K562 (cell line): ENCODE measurements at regions not wholly inside any gene's neighbourhood (a gene's known extent, or its start where the extent isn't known, plus 50 kb on each side); places are given as distances from the start of the nearest gene placed in this dataset.

Experiments used
- ATAC-seq: fragments of 200-7000 bp; cut with Tn5 transposase; 3 replicates; pipeline ENCODE4 v1.9.1; 2020; ENCODE audit warnings: moderate library complexity
- BruUV-seq: library from RNA; stranded (reverse); fragments of 400-500 nt; replicated peaks from 2 replicates; lab custom pipeline; 2021; lab: Mats Ljungman, UMichigan
- CTCF ChIA-PET: fragments of 300-600 bp; formaldehyde crosslinking; extraction: SDS; loops from one replicate; lab custom pipeline; 2021; ENCODE audit warnings: low intra/inter-chr PET ratio; lab: Yijun Ruan, JAX
- POLR2A ChIA-PET: fragments of 300-600, 350-650 bp; sonication (Branson Sonifier 250); formaldehyde crosslinking; extraction: SDS; loops from one replicate; lab custom pipeline; 2021; ENCODE audit warnings: antibody characterized with exemption, inconsistent platforms; lab: Yijun Ruan, JAX
- DNase-seq, 4 experiments: peaks; one replicate each; pipeline versions ENCODE4 v3.0.0 to v3.0.0-alpha.2; 2011 to 2018; ENCODE audit warnings: low spot score in 3 of 4, mixed read lengths in 3 of 4; ENCODE audit errors: extremely low read depth in 1 of 4
- FAIRE-seq: peaks from 2 replicates; lab custom pipeline; 2011; peaks lifted over from hg19 to GRCh38; lab: Jason Lieb, UNC
- H2AFZ ChIP-seq: 2 replicates; pipeline ENCODE4 v1.6.0; 2011; ENCODE audit warnings: low read depth, low read length, control low read depth, inconsistent platforms
- H3K27ac ChIP-seq: fragments of 200-600 bp; 3 replicates; pipeline ENCODE4 v1.8.0; 2011; ENCODE audit warnings: low read depth, mild to moderate bottlenecking, control low read depth, inconsistent platforms, low read length, moderate library complexity, mixed read lengths; ENCODE audit errors: extremely low read depth
- H3K27me3 ChIP-seq, 2 experiments: fragments of 300-600 bp in 1 of 2; 2 replicates in 1 of 2; 3 replicates in 1 of 2; pipeline versions ENCODE4 v1.6.0 to v1.8.0; 2011; ENCODE audit warnings: inconsistent platforms in 2 of 2, low read length in 2 of 2, mild to moderate bottlenecking in 1 of 2, mixed read lengths in 1 of 2, moderate library complexity in 1 of 2; ENCODE audit not compliant: control insufficient read depth in 2 of 2, insufficient read depth in 2 of 2
- H3K36me3 ChIP-seq: fragments of 300-600 bp; 3 replicates; pipeline ENCODE4 v1.8.0; 2011; ENCODE audit warnings: mild to moderate bottlenecking, low read length, inconsistent platforms; ENCODE audit not compliant: control insufficient read depth, insufficient read depth
- H3K4me1 ChIP-seq, 2 experiments: fragments of 200-600 bp in 1 of 2; replicated peaks in 1 of 2; 2 replicates in 1 of 2; 3 replicates in 1 of 2; pipeline versions ENCODE4 v1.5.1 to v1.8.0; 2011; ENCODE audit warnings: inconsistent platforms in 2 of 2, low read length in 2 of 2, mild to moderate bottlenecking in 1 of 2, mixed read lengths in 1 of 2, moderate library complexity in 1 of 2; ENCODE audit not compliant: control insufficient read depth in 2 of 2, insufficient read depth in 2 of 2
- H3K4me2 ChIP-seq: 2 replicates; pipeline ENCODE4 v1.6.1; 2011; ENCODE audit warnings: low read length, control low read depth, inconsistent platforms, mixed read lengths; ENCODE audit not compliant: insufficient read depth
- H3K4me3 ChIP-seq: fragments of 200-600 bp; sonication (generic), shearing (Covaris generic); 2 replicates; pipeline ENCODE4 v1.5.1; 2016; ENCODE audit warnings: control low read depth, inconsistent platforms
- H3K79me2 ChIP-seq: fragments of 200-600 bp; 3 replicates; pipeline ENCODE4 v1.8.0; 2011; ENCODE audit warnings: low read length, inconsistent platforms; ENCODE audit not compliant: control insufficient read depth, insufficient read depth
- H3K9ac ChIP-seq, 2 experiments: 2 replicates each; pipeline versions ENCODE4 v1.6.0 to v1.6.1; 2011; ENCODE audit warnings: low read depth in 2 of 2, low read length in 2 of 2, control low read depth in 1 of 2, inconsistent platforms in 1 of 2, mild to moderate bottlenecking in 1 of 2, mixed read lengths in 1 of 2; ENCODE audit not compliant: insufficient read depth in 1 of 2
- H3K9me1 ChIP-seq: one replicate; pipeline ENCODE4 v1.6.0; 2011; ENCODE audit warnings: inconsistent platforms, mild to moderate bottlenecking, low read length, moderate library complexity; ENCODE audit not compliant: control insufficient read depth, insufficient read depth
- H3K9me3 ChIP-seq: replicated peaks from 2 replicates; pipeline ENCODE4 v1.5.1; 2011; ENCODE audit warnings: low read depth, low read length, inconsistent platforms; ENCODE audit not compliant: control insufficient read depth, insufficient read depth
- H4K20me1 ChIP-seq: replicated peaks from 2 replicates; pipeline ENCODE4 v1.6.1; 2011; ENCODE audit warnings: low read length, inconsistent platforms, mixed read lengths; ENCODE audit not compliant: control insufficient read depth, insufficient read depth
- ESRRB ChIP-seq: fragments of 250-450 bp; sonication (Bioruptor Pico); IDR thresholded peaks from 2 replicates; pipeline ENCODE4 v1.5.0; 2020; ENCODE audit warnings: mild to moderate bottlenecking, moderate library complexity, borderline replicate concordance
- HMBOX1 ChIP-seq: sonication (generic); IDR thresholded peaks from 2 replicates; pipeline ENCODE4 v1.6.1; 2016
- HNRNPK ChIP-seq: fragments of 200-400 bp; formaldehyde crosslinking; IDR thresholded peaks from one replicate; pipeline ENCODE4 v1.6.1; 2018; ENCODE audit warnings: mild to moderate bottlenecking, low read depth, low read length; ENCODE audit not compliant: poor library complexity, severe bottlenecking
- HNRNPL ChIP-seq: fragments of 200-400 bp; formaldehyde crosslinking; IDR thresholded peaks from 2 replicates; pipeline ENCODE4 v1.6.1; 2017; ENCODE audit warnings: low read depth, mild to moderate bottlenecking, low read length
- LCOR ChIP-seq: sonication (generic); formaldehyde crosslinking; IDR thresholded peaks from 2 replicates; pipeline ENCODE4 v1.8.0; 2022; ENCODE audit warnings: mild to moderate bottlenecking, missing genetic modification reagents
- MAFG ChIP-seq: fragments of 450-650 bp; conservative IDR thresholded peaks from 2 replicates; pipeline ENCODE4 v1.6.1; 2016; ENCODE audit warnings: missing genetic modification characterization, missing compliant biosample characterization
- MBD1 ChIP-seq: fragments of 250-450 bp; sonication (Bioruptor Pico); IDR thresholded peaks from 2 replicates; pipeline ENCODE4 v1.8.0; 2022; ENCODE audit warnings: inconsistent platforms
- MYBL2 ChIP-seq, 2 experiments: fragments of 450-650 bp in 1 of 2; sonication (generic) in 1 of 2; formaldehyde crosslinking in 1 of 2; IDR thresholded peaks; 2 replicates each; pipeline versions ENCODE4 v1.6.1 to v1.8.1; 2017 to 2022; ENCODE audit warnings: borderline replicate concordance in 1 of 2, inconsistent platforms in 1 of 2, low read depth in 1 of 2, mild to moderate bottlenecking in 1 of 2, missing genetic modification reagents in 1 of 2, moderate library complexity in 1 of 2
- NFRKB ChIP-seq: fragments of 450-650 bp; IDR thresholded peaks from 2 replicates; pipeline ENCODE4 v1.6.1; 2016; ENCODE audit warnings: low read depth
- RAD51 ChIP-seq: fragments of 450-650 bp; IDR thresholded peaks from 2 replicates; pipeline ENCODE4 v1.7.1; 2016; ENCODE audit warnings: low read depth, mild to moderate bottlenecking, borderline replicate concordance
- RCOR1 ChIP-seq, 2 experiments: IDR thresholded peaks; 2 replicates each; pipeline ENCODE4 v1.6.1; 2012; ENCODE audit warnings: low read depth in 2 of 2, low read length in 2 of 2, borderline replicate concordance in 1 of 2, improper control_type of control experiment in 1 of 2
- RFX7 ChIP-seq: fragments of 250-450 bp; sonication (Bioruptor Pico); IDR thresholded peaks from 2 replicates; pipeline ENCODE4 v1.5.1; 2021; ENCODE audit warnings: mild to moderate bottlenecking
- TAL1 ChIP-seq: fragments of 450-650 bp; IDR thresholded peaks from 2 replicates; pipeline ENCODE4 v1.6.1; 2016; ENCODE audit warnings: mild to moderate bottlenecking
- WGBS: fragments of 100-300 bp; shearing (Covaris generic); methylation state at CpG from one replicate; pipeline ENCODE4 v1.1.6; 2016; ENCODE audit warnings: low coverage, mixed read lengths; ENCODE audit not compliant: insufficient coverage; ENCODE audit errors: missing lambda C conversion rate; 5-methylcytosine and 5-hydroxymethylcytosine counted together
- in situ Hi-C: fragments of 300-500 bp; cut with MboI; formaldehyde crosslinking; loops from 4 replicates; pipeline ENCODE4 v1.15.0; 2018; ENCODE audit warnings: inconsistent platforms, mixed read lengths
- intact Hi-C: fragments of 100-400 bp; cut with micrococcal nuclease; formaldehyde crosslinking; loops from 2 replicates; pipeline ENCODE4 v1.14.2; 2022

GRCh38 chr1:177723533-177723932, 246.3 kb downstream of the SEC16B start:
- TF ChIP-seq ESRRB (CRISPR knock-in tag) (no peak), RFX7 (CRISPR knock-in tag) (no peak), MAFG (tag) (no peak)
- TF ChIP-seq, all 486 proteins: peak for 0
- ATAC-seq (no peak), FAIRE-seq (no peak), DNase-seq (no peak)
- CTCF ChIA-PET: no interaction called here
- Histone ChIP-seq H4K20me1 (no peaks in the 10 kb centered on the region), H3K4me2 (no peak overlapping the region), H2AFZ (no peak overlapping the region), H3K79me2 (no peaks in the 10 kb centered on the region), H3K4me1 (no peaks in the 10 kb centered on the region), H3K36me3 (no peaks in the 10 kb centered on the region), H3K27ac (no peak overlapping the region), H3K4me3 (no peak overlapping the region), H3K9me3 (peaks cover 4% of the 10 kb centered on the region; the same call in 1 of the 2 replicates), H3K27me3 (no peaks in the 10 kb centered on the region), H3K9ac (no peak overlapping the region), H3K9me1 (no peaks in the 10 kb centered on the region)
- POLR2A ChIA-PET: no interaction called here
- no TSS peak for BruUV-seq
- in situ Hi-C loops (no loop called here), intact Hi-C loops (no loop called here)

GRCh38 chr1:177710696-177711620, 258.9 kb downstream of the SEC16B start:
- in situ Hi-C loops: no loop called here
- Histone ChIP-seq H3K9me3 (no peaks in the 10 kb centered on the region), H3K9me1 (no peaks in the 10 kb centered on the region), H3K9ac (no peak overlapping the region), H4K20me1 (no peaks in the 10 kb centered on the region), H3K4me3 (no peak overlapping the region), H3K4me1 (no peaks in the 10 kb centered on the region), H3K36me3 (no peaks in the 10 kb centered on the region), H2AFZ (no peak overlapping the region), H3K79me2 (no peaks in the 10 kb centered on the region), H3K4me2 (no peak overlapping the region), H3K27ac (no peak overlapping the region), H3K27me3 (no peaks in the 10 kb centered on the region)
- ATAC-seq: no peak
- BruUV-seq: no TSS peak
- no peak for FAIRE-seq
- DNase-seq: no peak
- ChIA-PET POLR2A (no interaction called here), CTCF (no interaction called here)
- intact Hi-C loops: no loop called here
- 3% methylated on average over 15 of the region's 17 CpGs for WGBS
- TF ChIP-seq NFRKB: no peak
- no peak for TF ChIP-seq RAD51
- no peak for TF ChIP-seq MBD1
- TF ChIP-seq MYBL2 (IDR thresholded peaks at IDR 0.05; ENCODE audit: low read depth): no peak
- no peak for TF ChIP-seq MYBL2 (CRISPR knock-in tag; IDR thresholded peaks at IDR 0.05; ENCODE audit: borderline replicate concordance)
- no peak for TF ChIP-seq LCOR (CRISPR knock-in tag)
- no peak for TF ChIP-seq HMBOX1
- TF ChIP-seq HNRNPK: no peak
- TF ChIP-seq HNRNPL: no peak
- TF ChIP-seq TAL1: no peak
- TF ChIP-seq RCOR1 (IDR thresholded peaks at IDR 0.05; ENCODE audit: borderline replicate concordance in 1 of 2, low read depth in 2 of 2, low read length in 2 of 2): no peak
